Omental fat pad (tissue), 3 donors: ENCODE measurements at regions not wholly inside any gene's neighbourhood (a gene's known extent, or its start where the extent isn't known, plus 50 kb on each side); places are given as distances from the start of the nearest gene placed in this dataset.

Source experiments
- ATAC-seq: fragments of 150-250 bp; one replicate; pipeline ENCODE4 v1.9.1; 2016; ENCODE audit warnings: mild to moderate bottlenecking, moderate library complexity; ENCODE audit not compliant: low FRiP score
- DNase-seq: peaks from one replicate; pipeline ENCODE4 v3.0.0-alpha.2; 2019; ENCODE audit warnings: low spot score
- CTCF ChIP-seq, 3 donors: fragments of 450-650 bp; IDR thresholded peaks; one replicate each; pipeline ENCODE4 v1.5.1; 2016 to 2017; ENCODE audit warnings: antibody characterized with exemption in 3 of 3, mild to moderate bottlenecking in 3 of 3, moderate library complexity in 2 of 3

- no peak for TF ChIP-seq CTCF (IDR thresholded peaks at IDR 0.05)
- no peak for DNase-seq
- ATAC-seq: no peak
Measured at GRCh38 chr6:76776876-76777275, 686.4 kb downstream of the HTR1B start.

DNA sequence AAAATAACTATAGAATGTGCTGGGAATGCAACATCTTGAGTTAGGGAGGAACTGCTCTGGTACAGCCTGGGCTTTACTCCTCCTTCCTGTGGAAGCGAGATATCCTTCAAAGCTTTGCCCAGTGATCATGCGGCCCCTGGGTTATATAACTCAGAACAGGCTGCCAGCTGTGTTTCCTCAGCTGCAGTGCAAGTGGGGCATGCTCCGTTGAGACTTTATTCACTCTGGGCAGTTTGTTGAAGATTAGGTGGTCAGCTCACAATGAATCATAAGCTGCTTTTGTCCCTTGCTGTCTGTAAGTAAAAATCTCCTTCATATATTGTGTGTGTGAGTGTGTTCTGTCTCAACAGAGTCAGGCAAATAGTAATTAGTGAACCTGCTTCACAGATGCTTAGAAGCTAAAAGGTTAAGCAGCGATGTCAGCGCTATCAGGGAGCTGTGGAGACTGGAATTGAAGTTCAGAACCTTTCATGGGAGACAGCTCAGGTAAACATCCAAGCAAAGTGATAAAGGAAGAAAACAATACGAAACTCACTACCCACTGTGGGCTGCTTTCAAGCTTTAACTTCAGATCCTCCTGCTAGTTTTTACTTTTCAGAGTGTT, 688.4 kb downstream of the HTR1B start:
- DNase-seq: no peak
- peak; percentile 28 for ATAC-seq
- no peak for TF ChIP-seq CTCF (IDR thresholded peaks at IDR 0.05)

GRCh38 chr6:76772951-76773350, 690.3 kb downstream of the HTR1B start:
- no peak for TF ChIP-seq CTCF (IDR thresholded peaks at IDR 0.05)
- DNase-seq: no peak
- no peak for ATAC-seq

DNA sequence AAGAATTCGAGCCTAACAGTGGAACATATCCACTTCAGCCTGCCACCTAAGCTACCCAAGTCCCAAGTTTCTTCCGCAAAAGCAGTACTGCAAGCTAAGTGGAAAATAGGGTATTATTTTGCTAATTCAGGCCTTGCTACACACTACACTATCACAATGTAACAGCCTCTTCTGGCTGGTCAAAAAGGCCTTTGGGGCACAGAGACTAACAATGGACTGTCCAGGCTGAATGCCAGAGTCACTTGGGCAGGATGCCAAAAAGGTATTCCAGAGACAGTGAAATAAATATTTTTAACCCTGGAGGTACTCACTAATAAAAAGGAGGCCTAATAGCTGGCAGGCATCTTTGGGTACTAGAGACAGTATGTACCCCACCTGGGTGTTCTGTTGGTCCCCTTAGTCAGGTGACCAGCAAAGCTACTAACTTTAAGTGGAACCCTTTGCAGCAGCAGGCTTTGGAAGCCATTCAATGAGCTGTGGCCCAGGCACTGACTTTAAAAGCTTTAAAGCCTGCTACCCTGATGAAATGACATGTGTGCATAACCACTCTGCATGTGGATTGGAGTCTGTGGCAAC, 692.1 kb downstream of the HTR1B start:
- ATAC-seq: no peak

GRCh38 chr6:76770281-76770680, 693.0 kb downstream of the HTR1B start:
- no peak for DNase-seq
- ATAC-seq: no peak

More for the DNA sequence above, 692.1 kb downstream of the HTR1B start:
- no peak for DNase-seq
- TF ChIP-seq CTCF (IDR thresholded peaks at IDR 0.05): no peak

DNA sequence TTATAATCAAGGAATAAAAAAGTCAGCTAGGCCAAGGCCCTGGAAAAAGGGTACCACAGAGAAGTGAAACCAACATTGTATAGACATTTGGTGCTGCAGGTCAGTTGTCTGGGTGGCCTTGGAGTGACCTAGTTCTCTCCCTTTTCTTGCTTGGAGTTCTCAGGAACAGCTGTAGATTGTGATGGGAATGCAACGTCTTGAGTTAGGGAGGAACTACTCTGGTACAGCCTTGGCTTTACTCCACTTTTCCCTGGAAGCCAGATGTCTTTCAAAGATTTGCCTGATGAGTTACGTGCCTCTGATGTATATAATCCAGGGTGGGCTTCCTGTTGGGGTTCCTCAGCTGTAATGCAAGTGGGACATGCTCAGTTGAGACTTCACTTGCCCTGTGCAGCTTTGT, 694.7 kb downstream of the HTR1B start:
- no peak for ATAC-seq
- no peak for DNase-seq
- TF ChIP-seq CTCF (IDR thresholded peaks at IDR 0.05): no peak

More at GRCh38 chr6:76770281-76770680, 693.0 kb downstream of the HTR1B start:
- no peak for TF ChIP-seq CTCF (IDR thresholded peaks at IDR 0.05)

GRCh38 chr6:76764057-76764456, 691.6 kb upstream of the IMPG1 start:
- TF ChIP-seq CTCF (IDR thresholded peaks at IDR 0.05): no peak
- ATAC-seq: no peak
- DNase-seq: no peak
